NT2/D1 (cell line): ENCODE measurements at regions not wholly inside any gene's neighbourhood (a gene's known extent, or its start where the extent isn't known, plus 50 kb on each side); places are given as distances from the start of the nearest gene placed in this dataset.

ENCODE experiments used
- SUZ12 ChIP-seq: IDR thresholded peaks from 2 replicates; pipeline ENCODE4 v1.6.1; 2011; ENCODE audit not compliant: insufficient read length, insufficient read depth; ENCODE audit errors: extremely low read depth
- YY1 ChIP-seq: IDR thresholded peaks from 2 replicates; pipeline ENCODE4 v1.6.1; 2011; ENCODE audit not compliant: insufficient read length, insufficient read depth
- ZNF274 ChIP-seq: IDR thresholded peaks from 2 replicates; pipeline ENCODE4 v1.6.1; 2011; ENCODE audit warnings: mild to moderate bottlenecking, low read depth, low read length

DNA sequence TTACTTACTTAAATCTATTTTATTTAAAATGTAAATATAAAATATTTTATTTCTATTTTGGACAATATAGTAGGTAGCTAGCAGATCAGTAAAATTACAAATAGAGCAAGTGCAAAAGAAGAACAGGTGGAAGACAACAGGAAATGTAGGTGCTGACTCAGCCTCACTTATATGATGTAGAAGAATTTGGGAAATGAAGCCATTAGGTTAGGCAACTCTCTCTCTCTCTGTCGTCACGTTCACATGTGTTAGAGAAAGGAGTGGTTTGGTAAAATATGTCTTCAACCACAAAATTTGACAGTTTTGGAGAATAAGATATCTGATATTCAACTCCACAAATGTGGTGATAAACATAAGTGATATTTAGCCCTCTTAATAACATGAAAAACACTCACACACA lies 532.5 kb upstream of the KCNMB2 start:
- no peak for TF ChIP-seq ZNF274
- TF ChIP-seq YY1: no peak
- no peak for TF ChIP-seq SUZ12
